HT1080 (cell line): ENCODE measurements at regions not wholly inside any gene's neighbourhood (a gene's known extent, or its start where the extent isn't known, plus 50 kb on each side); places are given as distances from the start of the nearest gene placed in this dataset.

Experiments
- DNase-seq: peaks from one replicate; pipeline ENCODE4 v3.0.0-alpha.2; 2015; ENCODE audit warnings: low read depth

GRCh38 chr16:24414534-24414933 lies 124.8 kb upstream of the RBBP6 start:
- DNase-seq = no peak

GRCh38 chr16:24418733-24419132 lies 120.6 kb upstream of the RBBP6 start:
- no peak for DNase-seq

- peak; percentile 10 for DNase-seq
Observed at GRCh38 chr16:24423312-24423711, 116.1 kb upstream of the RBBP6 start.

GRCh38 chr16:24424364-24424763 lies 115.0 kb upstream of the RBBP6 start:
- DNase-seq = no peak

- DNase-seq = no peak
Observed at GRCh38 chr16:24427840-24428239, 111.5 kb upstream of the RBBP6 start.

GRCh38 chr16:24428756-24429155 lies 110.6 kb upstream of the RBBP6 start:
- DNase-seq = no peak

GRCh38 chr16:24430954-24431760 lies 108.2 kb upstream of the RBBP6 start:
- peak; percentile 72 for DNase-seq

- no peak for DNase-seq
Observed at GRCh38 chr16:24433706-24434105, 105.7 kb upstream of the RBBP6 start.

GRCh38 chr16:24440306-24440705 lies 99.1 kb upstream of the RBBP6 start:
- no peak for DNase-seq

- no peak for DNase-seq
Observed at GRCh38 chr16:24442631-24443030, 96.7 kb upstream of the RBBP6 start.

GRCh38 chr16:24445216-24445615 lies 94.2 kb upstream of the RBBP6 start:
- no peak for DNase-seq

- no peak for DNase-seq
Observed at GRCh38 chr16:24446189-24446588, 93.2 kb upstream of the RBBP6 start.

GRCh38 chr16:24452724-24453123 lies 86.6 kb upstream of the RBBP6 start:
- no peak for DNase-seq

GRCh38 chr16:24463196-24463945 lies 76.0 kb upstream of the RBBP6 start:
- DNase-seq = no peak

GRCh38 chr16:24471561-24472350 lies 67.6 kb upstream of the RBBP6 start:
- no peak for DNase-seq

GRCh38 chr16:24477492-24477891 lies 61.9 kb upstream of the RBBP6 start:
- DNase-seq = no peak

GRCh38 chr16:24478401-24478800 lies 61.0 kb upstream of the RBBP6 start:
- no peak for DNase-seq

GRCh38 chr16:24482681-24483202 lies 56.6 kb upstream of the RBBP6 start:
- no peak for DNase-seq

- no peak for DNase-seq
Observed at GRCh38 chr16:24488045-24488444, 51.3 kb upstream of the RBBP6 start.
